IPS-NIHi11 (cell line): ENCODE measurements at regions not wholly inside any gene's neighbourhood (a gene's known extent, or its start where the extent isn't known, plus 50 kb on each side); places are given as distances from the start of the nearest gene placed in this dataset.
"Not testable (repeated sequence)": the region's sequence is repeated elsewhere in the genome, so short reads cannot be mapped to it uniquely, and the experiment has no call there.

Experiments used
- DNase-seq: peaks from one replicate; pipeline ENCODE4 v3.0.0; 2012; ENCODE audit warnings: mixed read lengths, low spot score

DNA sequence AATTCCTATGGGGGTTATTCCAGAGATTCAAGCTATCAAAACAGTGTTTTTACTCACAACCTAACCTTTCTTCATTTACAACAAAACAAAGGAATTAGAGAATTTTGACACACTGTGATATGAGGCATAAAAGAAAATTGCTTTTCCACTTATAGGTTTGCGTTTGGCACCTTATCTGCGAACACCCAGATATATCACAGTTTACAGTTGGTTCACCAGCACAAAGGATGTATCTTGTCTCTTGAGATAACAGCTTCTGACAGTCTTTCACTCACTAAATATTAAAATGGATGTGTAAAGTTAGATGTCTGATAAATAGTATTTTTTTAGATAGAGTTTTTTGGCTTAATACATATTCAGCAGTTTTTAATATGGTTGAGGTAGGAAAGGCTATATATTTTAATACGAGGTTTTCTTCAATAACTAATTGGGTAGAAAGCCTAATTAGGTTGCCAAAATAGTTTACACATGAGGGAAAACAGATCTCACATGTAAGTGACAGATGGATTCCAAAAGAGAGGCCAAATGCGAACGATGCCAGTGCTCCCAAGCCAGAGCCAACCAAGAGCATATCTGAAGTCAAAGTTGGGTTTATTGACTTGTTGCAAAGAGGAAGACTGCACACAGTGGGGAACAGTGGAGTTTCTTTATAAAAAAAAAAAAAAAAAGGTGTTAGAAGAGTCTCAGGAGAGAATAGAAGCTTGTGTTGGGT, 1495.2 kb downstream of the MAT2B start:
- DNase-seq, result no peak

DNA sequence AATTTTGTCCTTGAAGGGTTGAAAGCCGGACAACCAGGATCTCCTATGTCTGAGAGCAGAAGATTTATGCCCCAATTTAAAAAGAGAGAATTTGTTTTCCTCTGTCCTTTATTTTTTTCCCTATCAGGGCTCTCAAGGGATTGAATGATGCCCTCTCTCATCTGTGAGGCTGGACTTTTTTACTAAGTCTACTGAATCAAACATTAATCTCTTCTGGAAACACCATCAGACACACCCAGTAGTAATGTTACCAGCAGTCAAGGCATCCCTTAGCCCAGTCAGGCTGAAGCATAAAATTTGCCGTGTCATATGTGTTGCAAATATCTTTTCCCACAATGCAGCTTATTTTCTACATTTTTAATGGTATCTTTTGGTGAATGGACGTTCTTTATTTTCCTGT, 1497.9 kb downstream of the MAT2B start:
- DNase-seq, result no peak

DNA sequence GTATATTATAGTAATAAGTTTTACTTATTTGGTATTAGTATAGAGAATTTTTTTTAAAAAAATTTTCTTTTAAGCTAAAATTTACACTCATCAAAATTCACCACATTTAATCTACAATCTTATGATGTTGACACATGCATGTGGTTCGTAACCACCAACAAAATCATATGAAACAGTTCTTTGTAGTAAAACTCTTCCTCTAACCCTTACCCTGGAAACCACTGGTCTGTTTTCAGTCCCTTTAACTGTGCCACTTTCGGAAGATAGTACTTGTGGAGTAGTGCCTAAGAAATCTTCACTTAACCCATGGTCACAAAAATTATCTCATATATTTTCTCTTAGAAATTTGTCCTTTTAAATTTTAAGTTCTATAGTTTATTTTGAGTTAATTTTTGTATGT, 1498.8 kb downstream of the MAT2B start:
- no peak for DNase-seq

DNA sequence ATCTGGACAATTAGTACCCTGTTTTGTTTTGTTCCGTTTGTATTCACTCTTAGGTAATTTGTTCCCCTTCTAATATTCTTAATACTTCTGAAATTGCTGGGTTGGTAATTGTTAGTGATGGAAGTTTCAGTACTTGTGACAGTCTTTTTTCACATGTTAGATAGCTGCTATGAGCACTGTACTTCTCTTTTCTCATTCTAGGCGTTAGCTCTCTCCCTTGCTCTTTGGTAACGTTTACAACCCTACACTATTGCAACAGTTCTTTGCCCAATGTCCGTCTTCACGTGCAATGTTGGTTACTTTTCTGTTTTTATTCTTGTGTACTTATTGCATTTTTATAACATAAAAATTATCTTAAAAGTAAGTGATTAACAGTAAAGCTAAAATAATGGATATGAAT, 1509.0 kb downstream of the MAT2B start:
- no peak for DNase-seq

DNA sequence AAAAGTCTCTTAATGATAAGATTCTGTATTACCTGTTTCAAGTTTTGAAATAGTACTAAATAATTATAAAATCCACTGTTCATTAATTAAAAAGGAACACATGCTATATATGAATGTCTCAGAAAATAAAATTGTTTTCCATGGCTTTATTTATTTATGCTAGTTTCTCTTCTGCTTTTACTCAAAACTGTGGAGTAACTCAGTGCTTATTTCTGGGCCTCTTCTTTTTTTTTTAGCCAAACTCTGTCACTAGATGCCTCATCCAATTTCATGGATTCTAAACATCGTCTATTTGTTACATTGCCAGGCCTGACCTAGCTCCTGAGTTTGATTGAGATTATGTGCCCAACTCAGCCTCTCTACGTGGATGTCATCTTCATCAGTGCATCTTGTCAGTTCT, 1509.7 kb downstream of the MAT2B start:
- DNase-seq, result no peak

DNA sequence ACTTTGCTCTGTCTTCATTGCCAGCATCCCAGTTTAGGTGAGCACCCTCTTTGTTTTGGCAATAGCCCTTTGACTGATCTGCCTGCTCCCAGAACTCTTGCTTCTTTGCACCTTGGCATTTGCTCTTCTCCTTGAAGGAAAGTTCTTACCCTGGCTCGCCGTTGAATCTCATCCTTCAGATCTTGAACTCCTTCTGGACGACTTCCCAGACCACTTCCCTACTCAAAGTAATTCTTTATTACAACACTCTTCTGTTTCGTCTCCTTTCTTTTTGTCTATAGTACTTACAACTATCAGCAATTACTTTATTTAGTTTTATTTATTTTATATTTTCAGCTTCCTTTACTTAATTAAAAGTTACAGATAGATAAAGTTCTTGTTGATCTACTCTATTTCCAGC, 1510.1 kb downstream of the MAT2B start:
- no peak for DNase-seq

DNA sequence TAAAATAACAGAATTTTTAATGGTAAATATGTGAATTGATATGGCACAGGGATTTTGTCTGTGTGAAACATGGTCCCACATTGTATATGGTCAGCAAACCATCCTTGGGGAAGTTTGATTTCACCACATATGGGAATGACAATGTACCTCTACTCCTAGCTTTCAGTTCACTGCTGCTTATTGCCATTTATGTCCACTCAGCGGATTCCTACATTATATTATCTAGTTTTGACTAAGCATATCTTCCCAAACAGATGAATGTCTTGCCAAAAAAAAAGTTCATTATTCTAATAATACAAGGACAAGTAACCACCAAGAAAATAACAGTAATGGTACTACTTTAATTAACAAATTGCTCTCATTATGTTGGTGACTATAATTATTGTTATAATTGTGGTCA, 1521.6 kb downstream of the MAT2B start:
- no peak for DNase-seq

DNA sequence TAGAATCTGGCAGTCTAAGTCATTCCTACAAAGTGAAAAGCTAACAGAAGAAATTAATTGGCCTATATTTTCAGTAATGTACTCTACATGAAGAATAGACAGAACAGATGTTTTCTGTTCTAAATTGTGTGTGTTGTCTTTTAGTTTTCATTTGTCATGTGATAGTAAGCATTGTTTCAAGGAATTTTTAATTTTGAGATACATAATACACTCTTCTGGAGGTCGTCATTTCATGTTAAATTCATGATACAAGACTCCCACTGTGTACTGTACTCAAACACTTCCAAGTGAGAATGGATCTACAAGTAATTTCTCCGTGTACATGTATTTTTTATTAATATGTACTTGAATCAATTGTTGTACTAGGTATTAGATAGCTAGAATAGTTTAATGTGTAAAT, 1522.9 kb downstream of the MAT2B start:
- no peak for DNase-seq

DNA sequence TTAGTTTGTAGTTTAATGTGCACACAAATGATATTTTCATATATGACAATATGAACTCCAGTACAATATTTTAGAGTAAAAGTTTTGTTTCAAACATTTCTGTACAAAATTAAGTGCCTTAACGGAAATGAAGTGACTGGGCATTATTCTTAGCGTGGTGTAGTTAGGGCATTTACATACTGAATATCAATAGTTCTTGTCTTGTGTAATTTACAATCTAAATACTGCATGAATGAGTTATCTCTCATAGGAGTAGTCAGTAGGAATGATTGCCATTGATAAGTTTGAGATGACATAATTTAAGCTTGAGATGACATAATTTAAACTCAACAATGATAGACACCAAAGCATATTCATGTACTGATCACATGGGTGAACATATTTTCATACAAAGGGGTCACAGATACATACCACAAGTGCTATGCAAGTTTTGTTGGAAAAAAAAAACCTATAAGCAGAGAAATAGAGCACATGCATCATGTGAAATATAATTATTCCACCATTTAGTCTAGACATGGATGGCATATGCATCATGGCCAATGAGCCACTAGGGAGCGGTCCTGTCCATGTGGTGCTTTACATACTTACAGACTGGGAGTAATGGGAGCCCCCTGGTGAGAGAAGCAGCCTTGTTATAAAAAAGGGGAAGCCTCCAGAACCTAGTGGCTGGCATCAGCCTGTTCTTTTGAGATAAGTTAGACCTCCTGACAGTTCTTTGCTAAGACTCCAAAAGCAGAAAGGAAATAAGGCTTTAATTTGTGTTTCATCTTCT, 1523.9 kb downstream of the MAT2B start:
- peak; percentile 38 for DNase-seq

DNA sequence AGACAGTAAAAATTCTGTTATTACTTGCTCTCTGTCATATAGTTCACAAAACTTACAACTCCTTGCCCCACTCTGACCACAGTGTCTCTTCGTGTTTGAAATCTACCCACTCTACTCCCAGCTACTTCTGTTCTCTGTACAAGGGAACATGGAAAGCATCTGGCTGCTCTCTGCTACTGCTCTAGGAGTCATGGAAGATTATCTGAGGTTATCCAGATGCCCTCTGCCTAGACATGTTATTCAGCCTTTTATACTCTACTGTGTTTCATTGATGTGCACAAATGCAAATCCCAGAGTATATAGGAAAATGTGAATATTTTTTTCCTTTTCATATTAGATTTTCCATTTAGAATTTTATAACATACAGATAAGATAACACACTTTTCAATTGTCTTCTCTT, 1525.6 kb downstream of the MAT2B start:
- DNase-seq, result no peak

DNA sequence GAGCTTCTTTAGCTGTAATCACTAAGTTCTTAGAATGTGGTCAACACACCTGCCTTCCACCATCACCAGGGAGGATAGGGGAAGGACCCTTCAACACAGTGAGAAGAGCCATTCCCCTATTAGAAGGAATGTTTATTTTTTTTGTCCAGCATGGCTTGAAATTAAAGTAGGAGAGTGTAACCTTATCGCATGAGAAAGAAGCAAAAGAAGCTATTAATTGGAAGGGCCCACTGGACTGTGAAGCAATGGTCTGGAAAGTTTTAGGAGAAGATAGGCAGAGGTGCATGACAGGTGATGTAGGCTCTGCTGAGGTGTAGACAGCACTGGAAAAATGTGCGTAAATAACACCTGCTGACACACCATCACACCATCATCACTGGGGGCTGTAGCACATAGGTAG, 1526.0 kb downstream of the MAT2B start:
- no peak for DNase-seq

DNA sequence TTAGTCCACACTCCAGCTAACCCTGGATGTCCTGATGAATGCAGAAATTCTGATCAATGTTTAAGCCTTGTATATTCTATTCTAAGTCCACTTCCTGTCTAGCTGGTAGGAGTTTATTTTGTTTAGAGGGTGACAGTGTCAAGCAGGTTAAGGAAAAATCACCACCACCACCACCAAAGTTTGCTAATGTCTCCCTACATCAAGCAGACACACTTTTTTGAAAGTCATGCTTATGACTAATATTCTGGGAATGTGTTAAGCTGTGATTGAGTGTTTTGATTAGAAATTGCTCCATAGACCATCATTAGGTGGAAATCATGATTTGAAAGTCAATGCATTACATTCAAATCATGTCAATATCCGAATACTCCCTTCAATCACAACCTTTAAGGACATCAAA, 1530.1 kb downstream of the MAT2B start:
- DNase-seq, result no peak

DNA sequence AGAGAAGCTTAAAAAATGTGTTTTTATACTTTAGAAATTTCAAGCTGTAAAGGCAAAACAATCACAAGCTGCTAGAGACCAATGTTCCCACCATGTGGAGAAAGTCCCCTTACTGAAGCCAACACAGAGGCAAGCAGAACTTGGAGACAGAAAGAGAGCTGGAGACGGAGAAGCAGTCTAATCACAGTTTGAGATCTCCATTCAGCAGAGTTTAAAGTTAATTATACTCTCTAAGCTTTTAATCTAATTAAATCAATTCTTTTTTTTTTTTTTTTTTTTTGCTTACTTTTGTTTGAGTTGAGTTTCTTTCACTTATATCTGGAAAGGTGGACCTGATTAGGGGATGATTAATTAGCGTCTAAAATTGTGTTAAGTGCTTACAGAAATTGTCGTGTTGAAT, 1534.3 kb downstream of the MAT2B start:
- DNase-seq, result no peak

DNA sequence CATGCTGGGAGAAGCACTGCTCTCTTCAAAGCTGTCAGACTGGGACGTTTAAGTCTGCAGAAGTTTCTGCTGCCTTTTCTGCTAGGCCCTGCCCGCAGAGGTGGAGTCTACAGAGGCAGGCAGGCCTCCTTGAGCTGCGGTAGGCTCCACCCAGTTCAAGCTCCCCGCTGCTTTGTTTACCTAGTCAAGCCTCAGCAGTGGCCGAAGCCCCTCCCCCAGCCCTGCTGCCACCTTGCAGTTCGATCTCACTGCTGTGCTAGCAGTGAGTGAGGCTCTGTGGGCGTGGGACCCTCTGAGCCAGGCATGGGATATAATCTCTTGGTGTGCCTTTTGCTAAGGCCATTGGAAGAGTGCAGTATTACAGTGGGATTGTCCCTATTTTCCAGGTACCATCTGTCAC, 1540.5 kb downstream of the MAT2B start:
- DNase-seq, result not testable (repeated sequence)

DNA sequence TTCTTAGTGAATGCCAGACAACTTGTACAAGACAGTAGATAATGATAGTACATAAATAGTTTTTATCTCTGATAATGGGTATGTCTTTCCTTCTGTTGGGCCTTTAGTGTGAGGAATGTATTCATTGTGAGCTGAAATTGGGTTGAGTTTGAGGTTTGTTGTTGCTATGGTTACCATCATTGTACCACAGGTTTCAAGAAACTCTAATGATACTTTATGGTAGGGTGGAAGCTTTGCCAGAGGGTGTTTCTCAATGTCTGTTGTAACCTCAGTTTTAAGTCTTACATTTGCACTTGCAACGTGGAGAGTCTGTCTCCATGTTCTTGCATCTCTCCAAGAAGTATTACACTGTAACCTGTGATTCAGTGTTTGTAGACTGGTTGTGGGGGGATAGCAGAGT, 1550.1 kb downstream of the MAT2B start:
- DNase-seq, result no peak

DNA sequence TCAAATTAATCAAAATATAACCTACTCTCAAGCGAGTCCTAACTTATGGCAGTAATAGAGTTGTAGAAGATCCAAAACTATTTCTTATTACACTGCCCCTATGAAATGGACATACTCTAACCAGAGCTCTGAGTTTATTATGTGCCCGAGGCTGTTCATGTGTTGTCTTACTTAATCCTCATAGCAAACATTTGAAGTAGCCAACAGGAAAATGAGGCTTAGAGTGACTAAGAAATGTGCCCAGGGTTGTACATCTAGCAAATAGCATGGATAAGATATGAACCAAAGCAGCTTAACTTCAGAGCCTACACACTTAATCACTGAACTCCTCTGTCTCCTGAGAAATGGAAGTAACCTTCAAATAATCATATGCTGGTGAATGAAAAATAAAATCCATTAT, 1551.7 kb downstream of the MAT2B start:
- no peak for DNase-seq

DNA sequence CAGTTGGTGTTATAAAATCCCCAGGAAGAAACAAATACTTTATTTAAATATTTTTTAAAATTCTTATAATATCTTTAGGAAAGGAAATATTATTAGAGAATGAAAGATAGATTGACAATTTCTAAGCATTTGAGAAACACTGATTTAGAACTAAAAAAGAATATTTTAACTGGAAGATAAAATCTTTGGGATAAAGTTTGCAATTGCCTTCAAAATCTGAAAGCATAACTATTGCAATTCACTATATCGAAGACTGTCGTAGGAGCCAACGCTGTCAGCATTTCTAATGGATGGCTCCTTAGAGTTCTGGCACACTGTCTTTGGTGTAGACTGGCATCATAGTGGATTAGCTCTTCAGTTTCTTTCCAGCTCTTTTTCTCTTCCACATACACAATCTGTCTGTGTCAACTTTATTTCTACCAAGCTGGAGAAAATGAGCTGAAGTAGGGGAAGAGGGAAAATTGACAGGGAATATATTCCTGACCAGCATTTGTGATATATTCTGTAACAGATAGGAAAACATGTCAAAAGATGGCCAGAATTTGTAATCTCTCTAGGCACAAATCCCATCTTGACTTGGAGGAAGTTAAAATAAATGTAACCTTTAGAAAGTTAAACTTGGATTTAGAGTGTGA, 1561.4 kb downstream of the MAT2B start:
- DNase-seq, result no peak

DNA sequence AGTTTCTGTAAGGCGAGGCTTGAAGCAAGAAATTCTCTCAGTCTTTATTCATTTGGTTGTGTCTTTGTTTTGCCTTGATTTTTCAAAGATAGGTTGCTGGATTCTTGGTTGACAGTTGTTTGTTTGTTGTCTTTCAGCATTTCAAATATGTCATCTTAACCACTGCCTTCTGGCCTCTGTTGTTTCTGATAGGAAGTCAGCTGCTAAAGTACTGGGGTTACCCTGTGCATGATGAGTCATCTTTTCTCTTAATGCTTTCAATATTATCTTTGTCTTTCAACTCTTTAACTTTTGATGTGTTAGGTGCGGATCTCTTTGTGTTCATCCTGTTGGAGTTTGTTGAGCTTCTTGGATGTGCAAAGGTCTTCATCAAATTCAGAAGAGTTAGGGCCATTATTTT, 1571.3 kb downstream of the MAT2B start:
- no peak for DNase-seq

DNA sequence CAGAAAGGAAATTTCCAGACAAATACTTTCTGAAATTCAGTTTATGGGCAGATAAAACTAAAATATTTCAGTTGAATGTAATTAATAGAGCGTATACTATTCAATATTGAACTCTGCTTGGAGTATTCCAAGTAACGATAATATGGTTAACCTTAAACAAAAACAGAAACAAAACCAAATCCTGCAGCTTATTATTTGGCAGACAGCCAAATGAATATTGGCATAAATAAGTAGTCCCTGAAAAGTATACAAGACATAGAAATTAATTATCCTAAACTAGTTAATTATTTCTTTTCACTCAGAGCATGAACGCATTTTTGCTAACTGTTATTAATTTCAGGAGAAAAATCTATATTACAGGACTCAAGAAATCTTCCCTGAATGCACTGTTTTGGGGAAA, 1574.0 kb downstream of the MAT2B start:
- DNase-seq, result no peak

DNA sequence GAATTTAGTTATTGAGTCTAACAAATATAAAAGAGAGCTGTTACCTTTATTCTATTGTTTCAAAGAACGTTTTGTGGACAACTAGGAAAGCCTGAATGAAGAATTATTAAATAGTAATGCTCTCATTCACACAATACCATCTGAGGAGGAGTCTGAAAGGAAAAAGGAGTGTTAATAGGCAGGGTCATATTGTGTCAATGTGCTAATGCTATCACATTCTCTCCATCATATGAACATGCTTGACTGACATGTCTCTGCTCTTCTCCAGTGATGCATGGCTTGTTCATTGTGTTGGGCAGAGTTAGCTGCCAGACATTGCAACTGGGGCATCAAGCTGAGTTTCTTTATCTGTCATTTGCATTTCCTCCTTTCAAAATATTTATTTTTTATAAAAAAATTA, 1578.0 kb downstream of the MAT2B start:
- no peak for DNase-seq

DNA sequence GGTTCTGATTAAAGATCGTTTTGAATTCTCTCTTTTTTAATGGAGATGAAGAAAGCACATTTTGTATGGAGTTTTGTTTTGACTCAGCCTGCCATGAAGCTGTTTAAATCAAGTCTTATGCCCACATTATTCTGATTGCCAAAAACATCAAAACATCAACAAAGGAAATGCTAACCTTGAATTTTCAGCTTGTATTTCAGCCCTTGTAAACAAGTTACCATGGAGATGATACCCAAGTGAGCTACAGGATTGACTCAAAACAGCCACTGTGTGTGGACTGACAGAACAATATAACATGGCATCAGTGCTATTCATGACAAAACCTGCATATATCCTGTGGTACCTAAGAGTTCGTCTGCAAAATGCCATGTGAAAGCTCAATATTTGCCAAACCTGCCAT, 1581.0 kb downstream of the MAT2B start:
- DNase-seq, result no peak

DNA sequence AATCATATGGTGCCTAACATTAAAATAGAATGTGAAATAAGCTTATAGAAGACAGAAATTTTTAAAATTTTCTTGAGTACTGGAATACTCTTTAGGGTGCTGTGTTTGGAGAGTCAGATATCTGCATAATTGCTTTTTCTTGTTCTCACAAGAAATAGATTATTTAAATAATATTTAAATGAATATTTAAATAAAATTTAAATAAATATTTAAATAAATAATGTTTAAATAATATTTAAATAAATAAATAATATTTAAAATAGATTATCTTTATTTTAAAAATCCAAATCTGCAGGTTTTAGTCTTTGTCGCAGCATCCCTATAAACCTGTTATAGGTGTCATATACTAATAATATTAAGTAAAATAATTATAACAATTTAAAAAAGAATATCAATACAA, 1589.4 kb downstream of the MAT2B start:
- no peak for DNase-seq

DNA sequence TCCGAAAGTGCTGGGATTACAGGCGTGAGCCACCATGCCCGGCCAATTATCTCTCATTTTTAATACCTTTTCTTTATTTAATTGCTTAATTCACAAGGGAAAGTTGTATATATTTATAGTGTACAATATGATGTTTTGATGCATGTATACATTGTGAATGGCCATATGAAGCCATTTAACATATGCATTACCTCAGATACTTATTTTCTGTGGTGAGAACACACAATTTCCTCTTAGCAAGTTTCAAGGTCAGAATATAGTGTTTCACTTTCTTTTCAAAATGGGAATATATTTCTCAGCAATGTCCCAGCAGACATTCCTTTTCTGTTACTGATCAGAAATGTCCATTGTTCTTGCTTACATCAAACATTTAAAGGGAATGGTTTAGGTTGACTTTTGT, 1596.3 kb downstream of the MAT2B start:
- DNase-seq, result no peak
